H1 (cell line): ENCODE measurements at regions not wholly inside any gene's neighbourhood (a gene's known extent, or its start where the extent isn't known, plus 50 kb on each side); places are given as distances from the start of the nearest gene placed in this dataset.

Experiments used
- CTCF ChIA-PET: fragments of 300-600 bp; sonication (Branson Sonifier 250); formaldehyde crosslinking; loops from one replicate; lab custom pipeline; 2021; ENCODE audit not compliant: partially characterized antibody; lab: Charles Lee
- POLR2A ChIA-PET: fragments of 300-600 bp; sonication (Branson Sonifier 250); formaldehyde crosslinking; loops from one replicate; lab custom pipeline; 2021; ENCODE audit warnings: inconsistent platforms; ENCODE audit not compliant: partially characterized antibody; lab: Charles Lee
- DNase-seq, 2 experiments: peaks; one replicate each; pipeline versions ENCODE4 v3.0.0 to v3.0.0-alpha.2; 2010 to 2022; ENCODE audit warnings: low spot score in 2 of 2, low read depth in 1 of 2, mixed read lengths in 1 of 2
- FAIRE-seq: peaks from 2 replicates; lab custom pipeline; 2011; peaks lifted over from hg19 to GRCh38; lab: Jason Lieb, UNC
- H2AFZ ChIP-seq: 2 replicates; pipeline ENCODE4 v1.8.1; 2012; ENCODE audit warnings: low read length, inconsistent platforms
- H2AK5ac ChIP-seq: 2 replicates; pipeline ENCODE4 v1.6.1; 2013; ENCODE audit warnings: low read depth, low read length
- H2BK120ac ChIP-seq: replicated peaks from 2 replicates; pipeline ENCODE3; 2013; ENCODE audit warnings: low read depth, low read length, inconsistent platforms
- H2BK12ac ChIP-seq: 2 replicates; pipeline ENCODE4 v1.6.1; 2013; ENCODE audit warnings: low read depth, low read length
- H2BK15ac ChIP-seq: 2 replicates; pipeline ENCODE4 v1.6.1; 2013; ENCODE audit warnings: low read length
- H2BK20ac ChIP-seq: 2 replicates; pipeline ENCODE4 v1.6.1; 2013; ENCODE audit warnings: low read length
- H2BK5ac ChIP-seq: 2 replicates; pipeline ENCODE4 v1.6.1; 2013; ENCODE audit warnings: low read depth, low read length
- H3K14ac ChIP-seq: 2 replicates; pipeline ENCODE4 v1.6.1; 2013; ENCODE audit warnings: inconsistent platforms; ENCODE audit not compliant: insufficient read length
- H3K18ac ChIP-seq: 2 replicates; pipeline ENCODE4 v1.6.1; 2013; ENCODE audit warnings: low read length; ENCODE audit errors: extremely low read depth
- H3K23ac ChIP-seq: 2 replicates; pipeline ENCODE4 v1.6.1; 2013; ENCODE audit warnings: inconsistent platforms; ENCODE audit not compliant: insufficient read length
- H3K23me2 ChIP-seq: 2 replicates; pipeline ENCODE4 v1.6.1; 2013; ENCODE audit warnings: low read depth, low read length
- H3K27ac ChIP-seq: 2 replicates; pipeline ENCODE4 v1.6.1; 2011; ENCODE audit warnings: low read depth, low read length, inconsistent platforms
- H3K27me3 ChIP-seq, 4 experiments: replicated peaks in 1 of 4; 1 replicate in 1 of 4; 2 replicates in 3 of 4; pipeline versions ENCODE4 v1.6.1 to v1.8.1; 2011 to 2013; ENCODE audit warnings: low read length in 3 of 4, mild to moderate bottlenecking in 3 of 4, inconsistent platforms in 2 of 4, mixed read lengths in 2 of 4, moderate library complexity in 1 of 4; ENCODE audit not compliant: control insufficient read depth in 3 of 4, insufficient read depth in 3 of 4; ENCODE audit errors: extremely low read depth in 1 of 4
- H3K36me3 ChIP-seq, 4 experiments: 2 replicates each; pipeline versions ENCODE4 v1.6.1 to v1.8.1; 2011 to 2013; ENCODE audit warnings: mild to moderate bottlenecking in 4 of 4, low read length in 3 of 4, moderate library complexity in 2 of 4, control low read depth in 1 of 4, inconsistent platforms in 1 of 4; ENCODE audit not compliant: insufficient read depth in 4 of 4, control insufficient read depth in 2 of 4
- H3K4ac ChIP-seq: replicated peaks from 2 replicates; pipeline ENCODE3; 2013; ENCODE audit warnings: low read length, low read depth, mixed read lengths, inconsistent platforms; ENCODE audit not compliant: insufficient read length
- H3K4me1 ChIP-seq, 4 experiments: replicated peaks in 1 of 4; 1 replicate in 1 of 4; 2 replicates in 3 of 4; pipeline versions ENCODE4 v1.6.1 to v1.8.1; 2011 to 2013; ENCODE audit warnings: low read length in 3 of 4, inconsistent platforms in 2 of 4, mixed read lengths in 1 of 4; ENCODE audit not compliant: insufficient read depth in 4 of 4, control insufficient read depth in 3 of 4
- H3K4me2 ChIP-seq, 2 experiments: 2 replicates each; pipeline versions ENCODE4 v1.6.1 to v1.8.1; 2011 to 2013; ENCODE audit warnings: low read depth in 2 of 2, low read length in 2 of 2, control low read depth in 1 of 2, inconsistent platforms in 1 of 2, mild to moderate bottlenecking in 1 of 2; ENCODE audit not compliant: insufficient read depth in 1 of 2
- H3K4me3 ChIP-seq, 4 experiments: fragments of 200-600, 300-600 bp in 1 of 4; sonication (generic), shearing (Covaris generic), sonication (Bioruptor Twin) in 1 of 4; 2 replicates each; pipeline versions ENCODE4 v1.5.1 to v1.8.1; 2011 to 2016; ENCODE audit warnings: low read length in 4 of 4, low read depth in 3 of 4, control low read depth in 2 of 4, inconsistent platforms in 2 of 4, mild to moderate bottlenecking in 2 of 4, mixed read lengths in 1 of 4, moderate library complexity in 1 of 4; ENCODE audit not compliant: insufficient read depth in 2 of 4; ENCODE audit errors: extremely low read depth in 1 of 4
- H3K56ac ChIP-seq: replicated peaks from 2 replicates; pipeline ENCODE3; 2013; ENCODE audit warnings: low read depth, mild to moderate bottlenecking, mixed read lengths, low read length, inconsistent platforms; ENCODE audit not compliant: insufficient read length
- H3K79me1 ChIP-seq: 2 replicates; pipeline ENCODE4 v1.6.1; 2013; ENCODE audit warnings: low read depth, low read length, control low read depth
- H3K79me2 ChIP-seq, 2 experiments: 2 replicates each; pipeline versions ENCODE4 v1.6.1 to v1.8.1; 2012 to 2013; ENCODE audit warnings: low read length in 2 of 2, mild to moderate bottlenecking in 2 of 2, inconsistent platforms in 1 of 2; ENCODE audit not compliant: insufficient read depth in 2 of 2, control insufficient read depth in 1 of 2
- H3K9ac ChIP-seq, 4 experiments: replicated peaks in 1 of 4; 1 replicate in 1 of 4; 2 replicates in 3 of 4; pipeline versions ENCODE4 v1.6.1 to v1.8.1; 2011 to 2013; ENCODE audit warnings: low read depth in 3 of 4, low read length in 3 of 4, control low read depth in 2 of 4, mild to moderate bottlenecking in 2 of 4, moderate library complexity in 2 of 4, inconsistent platforms in 1 of 4; ENCODE audit errors: extremely low read depth in 1 of 4
- H3K9me3 ChIP-seq, 2 experiments: 2 replicates each; pipeline versions ENCODE4 v1.6.1 to v1.8.1; 2012 to 2013; ENCODE audit warnings: mild to moderate bottlenecking in 2 of 2, moderate library complexity in 2 of 2, control low read depth in 1 of 2, inconsistent platforms in 1 of 2, low read depth in 1 of 2, low read length in 1 of 2, mixed read lengths in 1 of 2; ENCODE audit not compliant: insufficient read depth in 2 of 2
- H4K20me1 ChIP-seq, 2 experiments: replicated peaks in 1 of 2; 2 replicates each; pipeline versions ENCODE3 to v1.8.1; 2011 to 2013; ENCODE audit warnings: inconsistent platforms in 2 of 2, low read length in 2 of 2, mild to moderate bottlenecking in 1 of 2; ENCODE audit not compliant: insufficient read depth in 2 of 2, control insufficient read depth in 1 of 2
- H4K5ac ChIP-seq: 2 replicates; pipeline ENCODE4 v1.6.1; 2013; ENCODE audit warnings: low read length, low read depth, mixed read lengths, inconsistent platforms; ENCODE audit not compliant: insufficient read length
- H4K8ac ChIP-seq: 2 replicates; pipeline ENCODE4 v1.8.0; 2013; ENCODE audit warnings: mild to moderate bottlenecking, moderate library complexity, low read length, inconsistent platforms; ENCODE audit not compliant: insufficient read depth; ENCODE audit errors: extremely low read depth
- H4K91ac ChIP-seq: replicated peaks from 2 replicates; pipeline ENCODE3; 2013; ENCODE audit warnings: low read length, mixed read lengths, inconsistent platforms; ENCODE audit not compliant: insufficient read length
- GABPA ChIP-seq: IDR thresholded peaks from 2 replicates; pipeline ENCODE4 v1.6.1; 2011; ENCODE audit warnings: mild to moderate bottlenecking, low read length, moderate library complexity, borderline replicate concordance; ENCODE audit not compliant: insufficient read depth
- SP1 ChIP-seq: IDR thresholded peaks from 2 replicates; pipeline ENCODE4 v1.6.1; 2011; ENCODE audit warnings: low read depth, low read length
- TAF7 ChIP-seq: optimal IDR thresholded peaks from 2 replicates; pipeline ENCODE3; 2011; ENCODE audit warnings: low read depth, mild to moderate bottlenecking, inconsistent platforms, low read length, moderate library complexity, borderline replicate concordance
- TEAD4 ChIP-seq: IDR thresholded peaks from 2 replicates; pipeline ENCODE4 v1.6.1; 2012; ENCODE audit warnings: low read depth, low read length, inconsistent platforms, mixed read lengths
- WGBS, 2 experiments: shearing (Covaris generic) in 1 of 2; methylation state at CpG; one replicate each; pipeline versions ENCODE4 v1.1.6 to v1.1.7; 2013 to 2015; ENCODE audit warnings: low lambda C conversion rate in 2 of 2, mixed read lengths in 2 of 2, inconsistent platforms in 1 of 2, low coverage in 1 of 2, missing lambda C conversion rate in 1 of 2; ENCODE audit not compliant: insufficient replicate concordance in 2 of 2, insufficient coverage in 1 of 2, insufficient read length in 1 of 2; ENCODE audit errors: extremely low coverage in 1 of 2, missing lambda C conversion rate in 1 of 2; 5-methylcytosine and 5-hydroxymethylcytosine counted together

DNA sequence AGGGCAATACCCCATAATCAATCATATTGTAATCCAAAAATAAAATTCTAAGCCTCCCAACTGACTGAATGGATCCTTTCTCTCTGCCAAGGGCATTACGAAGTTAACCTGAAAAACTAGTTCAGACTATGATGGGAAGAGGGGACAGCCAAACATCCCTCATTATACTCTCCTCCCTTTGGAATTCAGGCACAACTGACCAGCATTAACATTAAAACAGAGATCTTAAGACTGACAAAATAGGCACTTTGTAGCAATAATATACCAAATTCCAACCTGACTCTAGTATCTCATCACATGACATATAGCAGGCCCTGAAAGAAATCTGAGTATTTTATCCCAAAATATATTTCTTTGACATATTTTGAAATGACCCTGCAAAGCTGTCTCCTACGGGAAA is 55.0 kb upstream of the SPP1 start:
- Histone ChIP-seq H4K20me1 (no peaks in the 10 kb centered on the region), H3K56ac (no peak overlapping the region), H2BK5ac (peak overlapping the region; percentile 98; the same call in 1 of the 2 replicates), H2AK5ac (no peak overlapping the region), H4K8ac (no peak overlapping the region), H3K27me3 (no peaks in the 10 kb centered on the region), H3K9ac (no peak overlapping the region), H2BK12ac (no peak overlapping the region), H3K14ac (no peak overlapping the region), H3K9me3 (no peaks in the 10 kb centered on the region), H2BK120ac (peak overlapping the region; percentile 63), H3K23ac (no peak overlapping the region), H3K27ac (peak overlapping the region; percentile 58; the same call in 1 of the 2 replicates), H3K36me3 (peaks cover 0 to 10% (median 4%) of the 10 kb centered on the region in 4 experiments; a peak in 3 of 8 replicates), H3K79me1 (no peaks in the 10 kb centered on the region), H3K4ac (no peak overlapping the region), H3K79me2 (peaks cover 0 to 51% of the 10 kb centered on the region in 2 experiments; a peak in 2 of 4 replicates), H2BK20ac (no peak overlapping the region), H3K4me1 (peaks cover 18 to 37% (median 29%) of the 10 kb centered on the region in 4 experiments), H3K23me2 (no peaks in the 10 kb centered on the region; the same call in 1 of the 2 replicates), H4K5ac (peak overlapping the region; percentile 89), H3K4me2 (peak overlapping the region; percentile 57 to 72), H2BK15ac (no peak overlapping the region), H4K91ac (peak overlapping the region; percentile 13), H2AFZ (no peak overlapping the region), H3K18ac (peak overlapping the region; percentile 73; the same call in 1 of the 2 replicates), H3K4me3 (peak overlapping the region in 1 of 4 experiments; percentile 69; a peak in 3 of 8 replicates)
- 8% methylated on average over 2 of the region's 2 CpGs; no CpG with 5 or more reads in 1 of the 2 experiments for WGBS, 2 experiments
- ChIA-PET CTCF (interaction anchor here (0.7 to 1.5 kb wide), 3 partner anchors 16 to 53 kb away, joined by 3 to 5 read pairs (median 4); no protein-coding TSS in a partner anchor), POLR2A (interaction anchor here (0.7 to 3.9 kb wide), 24 partner anchors 8 to 240 kb away, joined by 3 to 143 read pairs (median 8); no protein-coding TSS in a partner anchor)
- FAIRE-seq, result no peak
- DNase-seq, result no peak
- TF ChIP-seq SP1 (peak; percentile 32; the same call in 1 of the 2 replicates), TAF7 (peak; percentile 70), TEAD4 (peak; percentile 43; the same call in 1 of the 2 replicates), GABPA (no peak)
